Rectal smooth muscle tissue (tissue), 1 donor: ENCODE measurements at regions not wholly inside any gene's neighbourhood (a gene's known extent, or its start where the extent isn't known, plus 50 kb on each side); places are given as distances from the start of the nearest gene placed in this dataset.

Experiments
- H3K27ac ChIP-seq: one replicate; pipeline ENCODE4 v1.7.0; 2013; ENCODE audit warnings: low read depth, low read length, inconsistent platforms
- H3K27me3 ChIP-seq: one replicate; pipeline ENCODE4 v1.7.0; 2013; ENCODE audit warnings: low read length; ENCODE audit not compliant: control insufficient read depth, insufficient read depth
- H3K36me3 ChIP-seq: one replicate; pipeline ENCODE4 v1.7.0; 2013; ENCODE audit warnings: low read length; ENCODE audit not compliant: control insufficient read depth, insufficient read depth
- H3K4me1 ChIP-seq: one replicate; pipeline ENCODE4 v1.7.0; 2013; ENCODE audit warnings: low read length; ENCODE audit not compliant: control insufficient read depth, insufficient read depth
- H3K4me3 ChIP-seq: one replicate; pipeline ENCODE4 v1.7.0; 2013; ENCODE audit warnings: low read length
- H3K9ac ChIP-seq: one replicate; pipeline ENCODE4 v1.7.0; 2013; ENCODE audit warnings: low read length

GRCh38 chr2:45318686-45319085 lies 292.4 kb downstream of the SRBD1 start:
- H3K27ac ChIP-seq = no peak overlapping the region
- H3K9ac ChIP-seq = no peak overlapping the region
- peaks cover 3% of the 10 kb centered on the region for H3K4me1 ChIP-seq
- H3K4me3 ChIP-seq = no peak overlapping the region
- H3K36me3 ChIP-seq = no peaks in the 10 kb centered on the region
- H3K27me3 ChIP-seq = no peaks in the 10 kb centered on the region

GRCh38 chr2:45316576-45317338 lies 294.3 kb downstream of the SRBD1 start:
- Histone ChIP-seq H3K4me3 (no peak overlapping the region), H3K9ac (no peak overlapping the region), H3K27me3 (no peaks in the 10 kb centered on the region), H3K27ac (no peak overlapping the region), H3K4me1 (peaks cover 3% of the 10 kb centered on the region), H3K36me3 (no peaks in the 10 kb centered on the region)

- Histone ChIP-seq H3K4me1 (peaks cover 3% of the 10 kb centered on the region), H3K27me3 (no peaks in the 10 kb centered on the region)
Measured at GRCh38 chr2:45315861-45316260, 295.2 kb downstream of the SRBD1 start.

GRCh38 chr2:45312275-45312674 lies 298.8 kb downstream of the SRBD1 start:
- Histone ChIP-seq H3K27me3 (no peaks in the 10 kb centered on the region), H3K4me3 (no peak overlapping the region), H3K36me3 (no peaks in the 10 kb centered on the region), H3K27ac (no peak overlapping the region), H3K9ac (no peak overlapping the region), H3K4me1 (peaks cover 3% of the 10 kb centered on the region)

More at GRCh38 chr2:45315861-45316260, 295.2 kb downstream of the SRBD1 start:
- H3K4me3 ChIP-seq = no peak overlapping the region
- no peaks in the 10 kb centered on the region for H3K36me3 ChIP-seq
- no peak overlapping the region for H3K9ac ChIP-seq
- no peak overlapping the region for H3K27ac ChIP-seq

GRCh38 chr2:45311559-45311958 lies 299.5 kb downstream of the SRBD1 start:
- Histone ChIP-seq H3K27ac (no peak overlapping the region), H3K36me3 (no peaks in the 10 kb centered on the region), H3K27me3 (no peaks in the 10 kb centered on the region), H3K9ac (no peak overlapping the region), H3K4me1 (peaks cover 3% of the 10 kb centered on the region), H3K4me3 (no peak overlapping the region)

- Histone ChIP-seq H3K4me3 (no peak overlapping the region), H3K27ac (no peak overlapping the region), H3K36me3 (no peaks in the 10 kb centered on the region), H3K9ac (no peak overlapping the region), H3K27me3 (peaks cover 2% of the 10 kb centered on the region), H3K4me1 (no peaks in the 10 kb centered on the region)
Measured at GRCh38 chr2:45307147-45307546, 297.9 kb upstream of the SIX2 start.

GRCh38 chr2:45305599-45305998 lies 296.3 kb upstream of the SIX2 start:
- Histone ChIP-seq H3K27ac (no peak overlapping the region), H3K9ac (no peak overlapping the region), H3K27me3 (peaks cover 2% of the 10 kb centered on the region), H3K4me1 (no peaks in the 10 kb centered on the region), H3K36me3 (no peaks in the 10 kb centered on the region), H3K4me3 (no peak overlapping the region)

- Histone ChIP-seq H3K36me3 (no peaks in the 10 kb centered on the region), H3K9ac (no peak overlapping the region), H3K4me3 (no peak overlapping the region), H3K4me1 (no peaks in the 10 kb centered on the region), H3K27ac (no peak overlapping the region), H3K27me3 (peaks cover 2% of the 10 kb centered on the region)
Measured at GRCh38 chr2:45303417-45304202, 294.4 kb upstream of the SIX2 start.

- no peak overlapping the region for H3K27ac ChIP-seq
- H3K4me1 ChIP-seq = no peaks in the 10 kb centered on the region
- peaks cover 2% of the 10 kb centered on the region for H3K27me3 ChIP-seq
- H3K36me3 ChIP-seq = no peaks in the 10 kb centered on the region
- no peak overlapping the region for H3K9ac ChIP-seq
- H3K4me3 ChIP-seq = no peak overlapping the region
Measured at GRCh38 chr2:45301307-45302277, 292.3 kb upstream of the SIX2 start.

GRCh38 chr2:45300026-45300750 lies 290.9 kb upstream of the SIX2 start:
- Histone ChIP-seq H3K9ac (no peak overlapping the region), H3K4me3 (no peak overlapping the region), H3K36me3 (no peaks in the 10 kb centered on the region), H3K4me1 (no peaks in the 10 kb centered on the region), H3K27me3 (no peaks in the 10 kb centered on the region), H3K27ac (no peak overlapping the region)

GRCh38 chr2:45299361-45299760 lies 290.1 kb upstream of the SIX2 start:
- H3K36me3 ChIP-seq = no peaks in the 10 kb centered on the region
- H3K27me3 ChIP-seq = no peaks in the 10 kb centered on the region
- no peak overlapping the region for H3K4me3 ChIP-seq
- H3K27ac ChIP-seq = no peak overlapping the region
- no peak overlapping the region for H3K9ac ChIP-seq
- no peaks in the 10 kb centered on the region for H3K4me1 ChIP-seq
